HCT116 (cell line): ENCODE measurements at regions not wholly inside any gene's neighbourhood (a gene's known extent, or its start where the extent isn't known, plus 50 kb on each side); places are given as distances from the start of the nearest gene placed in this dataset.

Experiments used
- ATAC-seq: fragments of 200-7000 bp; cut with Tn5 transposase; 2 replicates; pipeline ENCODE4 v1.9.1; 2020; ENCODE audit warnings: mild to moderate bottlenecking, moderate library complexity
- BruUV-seq: library from RNA; stranded (reverse); fragments of 400-500 nt; replicated peaks from 2 replicates; lab custom pipeline; 2021; lab: Mats Ljungman, UMichigan
- CTCF ChIA-PET: fragments of 300-600 bp; sonication (Branson Sonifier 250); formaldehyde crosslinking; loops from one replicate; lab custom pipeline; 2021; ENCODE audit warnings: antibody characterized with exemption; lab: Charles Lee
- POLR2A ChIA-PET: fragments of 300-600, 350-600 bp; sonication (Branson Sonifier 250); formaldehyde crosslinking; loops from one replicate; lab custom pipeline; 2021; ENCODE audit warnings: antibody characterized with exemption; lab: Charles Lee
- RAD21 ChIA-PET, 2 experiments: fragments of 300-600 bp; sonication (Branson Sonifier 250); formaldehyde crosslinking; loops; one replicate each; lab custom pipeline; 2023; ENCODE audit warnings: low total read pairs in 2 of 2; ENCODE audit not compliant: uncharacterized antibody in 2 of 2, unreplicated experiment in 2 of 2, low non-redundant PET in 1 of 2; lab: Charles Lee
- DNase-seq: peaks from one replicate; pipeline ENCODE4 v3.0.0-alpha.2; 2010; ENCODE audit warnings: low read depth, low spot score
- H2AFZ ChIP-seq: fragments of 200-600 bp; shearing (Covaris generic), sonication (generic); 2 replicates; pipeline ENCODE4 v1.6.1; 2017; ENCODE audit warnings: low read depth, mixed run types, mixed read lengths, antibody characterized with exemption, low read length; ENCODE audit not compliant: poor library complexity, severe bottlenecking
- H3K27ac ChIP-seq: 2 replicates; pipeline ENCODE4 v1.5.1; 2012; ENCODE audit warnings: low read depth, low read length
- H3K27me3 ChIP-seq: fragments of 200-600 bp; sonication (generic); 2 replicates; pipeline ENCODE4 v1.6.1; 2016; ENCODE audit warnings: mixed run types, low read length, mixed read lengths; ENCODE audit not compliant: insufficient read depth
- H3K36me3 ChIP-seq, 2 experiments: fragments of 200-500 bp in 1 of 2; fragments of 200-600 bp in 1 of 2; sonication (Bioruptor generic) in 1 of 2; sonication (generic) in 1 of 2; 2 replicates each; pipeline versions ENCODE4 v1.5.1 to v1.6.1; 2014 to 2016; ENCODE audit warnings: low read length in 2 of 2, inconsistent platforms in 1 of 2, mixed read lengths in 1 of 2, mixed run types in 1 of 2; ENCODE audit not compliant: insufficient read depth in 2 of 2, control insufficient read depth in 1 of 2
- H3K4me1 ChIP-seq, 2 experiments: fragments of 200-600 bp in 1 of 2; sonication (generic) in 1 of 2; 2 replicates each; pipeline versions ENCODE4 v1.5.1 to v1.6.1; 2012 to 2017; ENCODE audit warnings: low read length in 2 of 2, inconsistent platforms in 1 of 2, mild to moderate bottlenecking in 1 of 2, mixed read lengths in 1 of 2, mixed run types in 1 of 2, moderate library complexity in 1 of 2; ENCODE audit not compliant: insufficient read depth in 2 of 2, control insufficient read depth in 1 of 2
- H3K4me2 ChIP-seq: fragments of 200-600 bp; sonication (generic); 2 replicates; pipeline ENCODE4 v1.6.1; 2017; ENCODE audit warnings: mixed run types, low read length, mixed read lengths
- H3K4me3 ChIP-seq, 2 experiments: fragments of 200-600 bp in 1 of 2; sonication (generic) in 1 of 2; replicated peaks in 1 of 2; 2 replicates each; pipeline ENCODE4 v1.5.1; 2011 to 2016; ENCODE audit warnings: low read length in 2 of 2, control low read depth in 1 of 2, low read depth in 1 of 2, mild to moderate bottlenecking in 1 of 2, mixed read lengths in 1 of 2, mixed run types in 1 of 2
- H3K79me2 ChIP-seq: fragments of 200-600 bp; sonication (generic); 2 replicates; pipeline ENCODE4 v1.6.1; 2017; ENCODE audit warnings: mild to moderate bottlenecking, mixed run types, low read length, moderate library complexity, mixed read lengths; ENCODE audit not compliant: insufficient read depth
- H3K9ac ChIP-seq: fragments of 200-600 bp; sonication (generic); 2 replicates; pipeline ENCODE4 v1.6.1; 2016; ENCODE audit warnings: low read length, mixed read lengths
- H3K9me2 ChIP-seq: fragments of 200-600 bp; sonication (generic), shearing (Covaris generic); 2 replicates; pipeline ENCODE4 v1.6.1; 2017; ENCODE audit warnings: mixed run types, mild to moderate bottlenecking, moderate library complexity; ENCODE audit not compliant: insufficient read depth
- H3K9me3 ChIP-seq, 2 experiments: fragments of 200-500 bp in 1 of 2; fragments of 200-600 bp in 1 of 2; sonication (Bioruptor generic) in 1 of 2; sonication (generic) in 1 of 2; 2 replicates each; pipeline ENCODE4 v1.6.1; 2014 to 2017; ENCODE audit warnings: low read length in 2 of 2, mixed read lengths in 2 of 2, inconsistent platforms in 1 of 2, low read depth in 1 of 2, mild to moderate bottlenecking in 1 of 2, mixed run types in 1 of 2, moderate library complexity in 1 of 2; ENCODE audit not compliant: control insufficient read depth in 1 of 2, insufficient read depth in 1 of 2
- H4K20me1 ChIP-seq: fragments of 200-600 bp; sonication (generic), shearing (Covaris generic); 2 replicates; pipeline ENCODE4 v1.6.1; 2017; ENCODE audit warnings: mixed run types, mild to moderate bottlenecking, moderate library complexity; ENCODE audit not compliant: insufficient read depth
- CBX3 ChIP-seq: IDR thresholded peaks from 2 replicates; pipeline ENCODE4 v1.6.1; 2012; ENCODE audit warnings: low read depth
- EGR1 ChIP-seq: IDR thresholded peaks from 2 replicates; pipeline ENCODE4 v1.6.1; 2012; ENCODE audit warnings: low read depth
- EZH2 ChIP-seq: fragments of 200-600 bp; sonication (generic); IDR thresholded peaks from 2 replicates; pipeline ENCODE4 v1.6.1; 2017; ENCODE audit warnings: antibody characterized with exemption, mixed run types
- JUND ChIP-seq: IDR thresholded peaks from 2 replicates; pipeline ENCODE4 v1.6.1; 2012
- POLR2A ChIP-seq: IDR thresholded peaks from 2 replicates; pipeline ENCODE4 v1.7.0; 2011; ENCODE audit warnings: borderline replicate concordance; ENCODE audit not compliant: insufficient read depth, insufficient read length; ENCODE audit errors: extremely low read depth
- POLR2AphosphoS5 ChIP-seq: IDR thresholded peaks from 2 replicates; pipeline ENCODE4 v1.6.1; 2011; ENCODE audit warnings: mild to moderate bottlenecking, low read depth, low read length, moderate library complexity
- RAD21 ChIP-seq: IDR thresholded peaks from 2 replicates; pipeline ENCODE4 v1.6.1; 2012; ENCODE audit warnings: low read depth, mild to moderate bottlenecking
- SIN3A ChIP-seq: IDR thresholded peaks from 2 replicates; pipeline ENCODE4 v1.6.1; 2012; ENCODE audit warnings: low read depth
- SP1 ChIP-seq: IDR thresholded peaks from 2 replicates; pipeline ENCODE4 v1.6.1; 2012; ENCODE audit warnings: low read depth
- TCF7L2 ChIP-seq: IDR thresholded peaks from 2 replicates; pipeline ENCODE4 v1.7.0; 2011; ENCODE audit warnings: borderline replicate concordance, inconsistent platforms; ENCODE audit not compliant: insufficient read depth, insufficient read length; ENCODE audit errors: extremely low read depth
- YY1 ChIP-seq: IDR thresholded peaks from 2 replicates; pipeline ENCODE4 v1.6.1; 2011; ENCODE audit warnings: low read length, low read depth, moderate library complexity, mild to moderate bottlenecking; ENCODE audit not compliant: insufficient replicate concordance; ENCODE audit errors: extremely low read depth
- ZFX ChIP-seq: fragments of 450-650 bp; IDR thresholded peaks from 2 replicates; pipeline ENCODE4 v1.6.1; 2017
- ZNF274 ChIP-seq: fragments of 200-500 bp; sonication (Bioruptor generic); IDR thresholded peaks from 2 replicates; pipeline ENCODE4 v1.6.1; 2014; ENCODE audit warnings: mild to moderate bottlenecking, low read depth, low read length, inconsistent platforms
- intact Hi-C: fragments of 100-400 bp; cut with micrococcal nuclease; formaldehyde crosslinking; loops from 2 replicates; pipeline ENCODE4 v1.10.0; 2022

DNA sequence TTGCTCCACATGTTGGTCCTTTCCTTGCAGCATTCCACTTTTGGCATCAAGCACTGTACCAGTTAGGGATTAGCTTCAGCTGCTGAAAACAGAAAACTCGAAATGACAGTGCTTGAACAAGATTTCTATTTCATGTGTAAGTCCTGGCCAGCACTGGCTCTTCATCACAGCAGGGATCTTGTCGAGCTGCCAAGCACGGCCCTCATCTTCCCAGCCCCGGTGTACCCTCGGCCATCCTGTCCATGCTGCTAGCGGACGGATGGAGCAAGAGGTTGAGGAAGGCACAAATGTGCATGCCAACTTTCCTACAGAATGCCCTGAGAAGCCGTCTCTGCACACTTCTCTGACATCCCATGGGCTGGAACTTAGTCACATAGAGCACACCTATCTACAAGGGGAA lies 130.6 kb downstream of the TENT4A start:
- no peak for DNase-seq
- ChIA-PET POLR2A (no interaction called here), RAD21 (no interaction called here), CTCF (no interaction called here)
- Histone ChIP-seq H3K4me2 (no peak overlapping the region), H3K9me3 (no peaks in the 10 kb centered on the region), H3K4me3 (no peak overlapping the region), H3K27me3 (peaks cover 9% of the 10 kb centered on the region; the same call in 1 of the 2 replicates), H4K20me1 (no peaks in the 10 kb centered on the region), H3K4me1 (no peaks in the 10 kb centered on the region), H3K79me2 (no peaks in the 10 kb centered on the region), H2AFZ (no peak overlapping the region), H3K9ac (no peak overlapping the region), H3K36me3 (no peaks in the 10 kb centered on the region), H3K9me2 (no peaks in the 10 kb centered on the region), H3K27ac (no peak overlapping the region)
- TF ChIP-seq ZFX (no peak), POLR2A (no peak), YY1 (no peak), SIN3A (no peak), EZH2 (no peak), EGR1 (no peak), RAD21 (no peak), POLR2AphosphoS5 (no peak)
- ATAC-seq, result no peak
- intact Hi-C loops, result no loop called here
- BruUV-seq, result no TSS peak

DNA sequence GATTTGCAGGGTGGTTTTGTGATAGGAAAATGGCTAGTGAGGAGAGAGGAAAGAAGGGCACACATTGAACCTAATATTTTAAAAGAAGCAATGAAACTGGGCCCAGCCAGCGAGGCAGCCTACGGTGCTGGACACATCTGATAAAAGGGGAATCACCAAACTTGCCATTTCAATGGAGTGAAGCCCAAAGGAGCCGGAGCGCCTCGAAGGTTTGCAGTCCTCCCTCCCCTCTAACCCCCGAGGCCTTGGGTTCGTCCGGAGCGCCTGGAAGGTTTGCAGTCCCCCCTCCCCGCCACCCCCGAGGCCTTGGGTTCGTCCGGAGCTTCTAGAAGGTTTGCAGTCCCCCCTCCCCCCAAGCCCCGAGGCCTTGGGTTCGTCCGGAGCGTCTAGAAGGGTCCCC lies 132.6 kb downstream of the TENT4A start:
- no peak for DNase-seq
- Histone ChIP-seq H3K9ac (no peak overlapping the region), H4K20me1 (no peaks in the 10 kb centered on the region), H2AFZ (no peak overlapping the region), H3K9me2 (no peaks in the 10 kb centered on the region), H3K4me3 (no peak overlapping the region)
- intact Hi-C loops, result no loop called here
- CTCF ChIA-PET, result no interaction called here
- RAD21 ChIA-PET, result no interaction called here
- TF ChIP-seq EZH2 (no peak), YY1 (no peak), JUND (no peak), RAD21 (no peak), TCF7L2 (no peak), SP1 (no peak), ZNF274 (no peak), CBX3 (no peak)
- TF ChIP-seq, all 23 proteins: peak for 0
- ATAC-seq, result no peak
- POLR2A ChIA-PET, result no interaction called here
- H3K27me3 ChIP-seq, result peaks cover 9% of the 10 kb centered on the region; the same call in 1 of the 2 replicates
- H3K27ac ChIP-seq, result no peak overlapping the region
- no peaks in the 10 kb centered on the region for H3K79me2 ChIP-seq
- no TSS peak for BruUV-seq
- no peaks in the 10 kb centered on the region for H3K9me3 ChIP-seq
- H3K36me3 ChIP-seq, result no peaks in the 10 kb centered on the region
- no peaks in the 10 kb centered on the region for H3K4me1 ChIP-seq
- no peak overlapping the region for H3K4me2 ChIP-seq
